Mammary epithelial cell (primary cell): ENCODE measurements at regions not wholly inside any gene's neighbourhood (a gene's known extent, or its start where the extent isn't known, plus 50 kb on each side); places are given as distances from the start of the nearest gene placed in this dataset.

ENCODE experiments used
- EZH2 ChIP-seq: IDR thresholded peaks from 2 replicates; pipeline ENCODE4 v1.6.1; 2012; ENCODE audit warnings: low read length, inconsistent platforms, borderline replicate concordance
- TF ChIP-seq, protein P1 (sequence below), 2 donors: IDR thresholded peaks in 1 of 2; conservative IDR thresholded peaks in 1 of 2; 2 replicates each; pipeline ENCODE4 v1.5.1; 2011 to 2012; ENCODE audit warnings: inconsistent platforms in 2 of 2, low read length in 2 of 2, mild to moderate bottlenecking in 2 of 2, control low read depth in 1 of 2, low read depth in 1 of 2; ENCODE audit not compliant: insufficient read depth in 1 of 2; ENCODE audit errors: extremely low read depth in 1 of 2

DNA sequence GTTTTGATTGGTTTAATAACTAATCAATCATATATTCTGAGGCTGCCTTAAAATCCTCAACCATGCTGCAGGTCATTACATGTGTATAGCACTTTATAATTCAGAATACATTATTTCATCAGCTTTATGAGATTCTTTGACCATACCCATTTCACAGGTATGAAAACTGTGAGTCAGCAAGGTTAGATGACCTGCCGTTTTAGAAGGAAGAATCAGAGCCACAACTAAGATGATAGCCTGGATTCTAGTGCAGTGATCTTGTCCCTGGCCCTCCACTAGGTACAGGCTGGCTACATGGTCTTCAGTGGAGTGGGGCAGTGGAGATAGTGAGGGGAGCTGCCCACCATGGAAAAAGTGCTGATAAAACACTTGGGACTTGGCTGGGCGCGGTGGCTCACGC lies 154.4 kb upstream of the MAX start:
- TF ChIP-seq, protein P1, sequence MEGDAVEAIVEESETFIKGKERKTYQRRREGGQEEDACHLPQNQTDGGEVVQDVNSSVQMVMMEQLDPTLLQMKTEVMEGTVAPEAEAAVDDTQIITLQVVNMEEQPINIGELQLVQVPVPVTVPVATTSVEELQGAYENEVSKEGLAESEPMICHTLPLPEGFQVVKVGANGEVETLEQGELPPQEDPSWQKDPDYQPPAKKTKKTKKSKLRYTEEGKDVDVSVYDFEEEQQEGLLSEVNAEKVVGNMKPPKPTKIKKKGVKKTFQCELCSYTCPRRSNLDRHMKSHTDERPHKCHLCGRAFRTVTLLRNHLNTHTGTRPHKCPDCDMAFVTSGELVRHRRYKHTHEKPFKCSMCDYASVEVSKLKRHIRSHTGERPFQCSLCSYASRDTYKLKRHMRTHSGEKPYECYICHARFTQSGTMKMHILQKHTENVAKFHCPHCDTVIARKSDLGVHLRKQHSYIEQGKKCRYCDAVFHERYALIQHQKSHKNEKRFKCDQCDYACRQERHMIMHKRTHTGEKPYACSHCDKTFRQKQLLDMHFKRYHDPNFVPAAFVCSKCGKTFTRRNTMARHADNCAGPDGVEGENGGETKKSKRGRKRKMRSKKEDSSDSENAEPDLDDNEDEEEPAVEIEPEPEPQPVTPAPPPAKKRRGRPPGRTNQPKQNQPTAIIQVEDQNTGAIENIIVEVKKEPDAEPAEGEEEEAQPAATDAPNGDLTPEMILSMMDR (conservative IDR thresholded peaks at IDR 0.05 in 1 of 2, IDR thresholded peaks at IDR 0.05 in 1 of 2; ENCODE audit: extremely low read depth in 1 of 2, insufficient read depth in 1 of 2, low read depth in 1 of 2, low read length in 2 of 2): no peak
- no peak for TF ChIP-seq EZH2
